HG03558 (cell line): ENCODE measurements at regions not wholly inside any gene's neighbourhood (a gene's known extent, or its start where the extent isn't known, plus 50 kb on each side); places are given as distances from the start of the nearest gene placed in this dataset.
"Not testable (repeated sequence)": the region's sequence is repeated elsewhere in the genome, so short reads cannot be mapped to it uniquely, and the experiment has no call there.

Experiments
- ATAC-seq: cut with Tn5 transposase; IDR thresholded peaks from one replicate; pipeline ENCODE4 v1.9.1; 2021; ENCODE audit warnings: moderate number of reproducible peaks; ENCODE audit not compliant: unreplicated experiment; ENCODE audit errors: extremely low read depth

DNA sequence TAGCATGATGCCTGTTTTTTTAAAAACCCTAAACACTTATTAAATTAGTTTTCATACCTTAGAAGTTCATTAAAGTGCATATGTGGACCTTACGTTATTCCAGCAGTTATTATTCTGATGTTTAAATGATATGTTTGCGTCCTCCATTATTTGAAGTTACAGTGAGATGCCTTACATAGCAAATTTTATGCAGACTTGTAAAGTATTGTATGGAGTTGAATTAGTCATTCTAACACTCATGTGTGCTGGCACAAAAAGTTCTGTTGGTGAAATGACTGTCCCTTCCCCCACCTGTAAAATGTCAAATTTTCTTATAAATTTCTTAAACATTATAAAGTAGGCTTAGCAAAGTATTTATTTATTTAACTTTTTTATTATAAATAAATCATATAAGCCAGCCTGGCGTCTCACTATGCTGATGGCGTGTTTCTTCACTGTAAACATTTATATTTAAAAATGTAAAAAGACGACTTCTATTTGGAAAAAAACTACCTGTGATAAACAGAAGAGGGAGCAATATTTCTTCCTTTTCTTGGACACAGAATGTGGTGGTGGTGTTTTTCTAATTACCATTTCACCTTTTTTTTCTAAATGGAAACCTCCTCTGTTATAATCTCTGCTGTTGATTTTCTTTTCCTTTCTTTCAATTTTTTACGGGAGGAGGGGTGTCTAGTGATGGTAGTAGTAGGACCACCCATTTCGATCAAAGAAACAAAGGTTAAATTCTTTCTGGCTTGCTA is 155.4 kb downstream of the RFPL4B start:
- ATAC-seq, result no peak

DNA sequence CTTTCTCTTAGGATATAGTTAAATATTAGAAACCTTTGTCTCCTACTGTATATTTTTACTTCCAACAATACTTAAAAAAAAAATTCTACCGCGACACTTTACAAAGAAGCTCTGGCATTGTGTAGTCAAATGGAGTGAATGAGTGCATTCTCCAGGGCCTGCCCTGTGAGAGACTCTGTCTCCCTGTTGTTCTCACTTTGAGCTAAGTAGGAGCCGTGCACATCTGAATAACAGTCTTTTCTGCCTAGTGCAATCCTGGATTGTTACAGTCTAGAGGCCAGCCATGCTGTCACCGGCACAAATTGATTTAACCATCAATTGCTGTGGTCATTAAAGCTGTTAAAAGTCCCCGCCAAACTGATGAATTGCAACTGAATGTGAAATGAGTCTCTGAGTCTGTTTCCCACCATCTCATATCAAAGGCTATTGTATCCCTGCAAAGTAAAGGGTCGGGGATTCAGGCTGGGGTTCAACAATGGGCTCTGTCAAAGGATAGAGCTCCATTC is 156.0 kb downstream of the RFPL4B start:
- no peak for ATAC-seq

DNA sequence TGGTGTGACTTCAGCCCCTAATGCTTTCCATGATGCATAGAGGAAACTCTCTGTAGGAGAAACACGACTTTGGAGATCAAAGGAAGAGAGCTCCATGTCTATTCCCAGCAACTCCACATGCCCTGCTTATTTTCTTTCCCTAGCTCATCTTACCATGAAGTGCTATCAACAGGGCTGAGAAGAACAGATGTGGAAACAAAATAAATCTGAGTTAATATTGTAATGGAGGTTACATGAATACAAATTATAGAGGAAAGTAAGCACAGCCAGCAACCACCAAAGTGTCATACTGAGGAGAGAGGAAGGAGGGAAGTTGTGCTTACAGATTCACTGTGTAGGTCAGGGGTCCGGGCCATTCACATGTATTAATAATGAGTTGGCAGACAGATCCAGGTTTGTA is 157.5 kb downstream of the RFPL4B start:
- ATAC-seq, result no peak

DNA sequence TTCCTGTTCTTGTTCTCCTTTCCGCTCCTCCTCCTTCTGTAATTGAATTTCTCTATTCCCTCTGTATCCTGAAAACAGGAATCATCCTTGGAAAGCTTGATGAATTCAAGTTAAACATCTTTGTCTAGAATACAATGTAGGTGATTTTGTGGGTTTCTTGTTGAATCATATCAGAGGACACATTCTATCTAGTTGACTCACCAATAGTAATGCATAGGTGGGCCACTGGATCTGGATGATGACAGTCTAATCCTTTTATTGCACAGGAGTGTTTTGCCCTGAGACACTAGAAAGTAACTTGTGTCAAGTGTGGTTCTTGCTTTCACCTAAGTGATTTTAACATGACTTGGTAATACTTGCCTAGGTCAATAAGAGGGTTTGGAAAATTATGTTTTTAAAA is 164.3 kb downstream of the RFPL4B start:
- ATAC-seq, result no peak

DNA sequence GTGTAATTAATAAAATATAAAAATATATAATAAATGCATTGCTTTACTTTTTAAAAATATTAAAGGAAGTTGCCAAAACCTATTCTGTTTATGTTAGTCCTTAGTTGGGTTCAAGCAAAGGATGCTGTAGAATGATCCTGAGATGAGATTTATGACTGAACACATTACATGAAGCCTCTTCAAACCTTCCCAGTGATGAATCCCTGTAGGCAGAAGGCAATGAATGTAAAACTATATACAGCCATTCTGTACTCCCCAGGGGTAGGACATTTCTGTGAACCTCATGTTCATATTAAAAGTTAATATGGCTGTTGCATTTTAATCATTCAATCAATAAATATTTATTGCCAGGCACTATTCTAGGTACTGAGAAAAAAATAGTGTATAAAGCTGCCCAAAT is 166.0 kb downstream of the RFPL4B start:
- ATAC-seq, result no peak

DNA sequence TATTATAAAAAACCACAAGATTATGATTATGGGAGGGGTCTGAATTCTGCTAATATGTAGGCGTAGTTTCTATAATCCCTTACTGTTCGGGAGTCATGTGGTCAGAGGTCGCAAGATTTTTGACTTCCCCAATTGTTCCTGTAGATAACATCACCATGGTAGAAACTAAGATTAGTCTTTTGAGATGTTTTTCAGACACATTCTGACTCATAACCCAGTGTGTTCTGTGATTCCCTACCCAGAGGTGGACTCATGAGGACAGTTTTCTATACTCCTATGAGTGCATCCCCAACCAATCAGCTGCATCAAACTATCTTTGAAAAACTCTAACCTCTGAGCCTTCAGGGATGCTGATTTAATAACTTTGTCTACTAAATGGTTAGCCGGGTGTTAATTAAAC is 175.5 kb downstream of the RFPL4B start:
- no peak for ATAC-seq

DNA sequence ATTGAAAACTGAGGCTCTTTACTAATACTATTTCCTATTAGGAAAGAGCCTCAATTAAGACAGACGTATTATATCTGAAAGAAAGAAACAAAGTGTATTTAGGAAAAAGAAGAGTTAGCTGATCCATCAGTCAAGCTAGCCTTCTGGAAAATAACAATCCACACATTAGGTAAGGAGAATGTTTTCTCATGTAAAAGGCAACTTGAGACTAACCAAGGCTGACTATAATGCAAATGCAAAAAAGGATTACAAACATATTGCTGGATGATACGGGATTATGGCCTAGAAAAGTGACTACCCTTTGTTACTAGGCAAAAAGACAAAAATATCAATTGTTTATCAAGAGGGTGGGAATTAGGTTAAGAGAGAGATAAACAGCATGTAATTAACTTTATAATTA is 176.9 kb downstream of the RFPL4B start:
- no peak for ATAC-seq

DNA sequence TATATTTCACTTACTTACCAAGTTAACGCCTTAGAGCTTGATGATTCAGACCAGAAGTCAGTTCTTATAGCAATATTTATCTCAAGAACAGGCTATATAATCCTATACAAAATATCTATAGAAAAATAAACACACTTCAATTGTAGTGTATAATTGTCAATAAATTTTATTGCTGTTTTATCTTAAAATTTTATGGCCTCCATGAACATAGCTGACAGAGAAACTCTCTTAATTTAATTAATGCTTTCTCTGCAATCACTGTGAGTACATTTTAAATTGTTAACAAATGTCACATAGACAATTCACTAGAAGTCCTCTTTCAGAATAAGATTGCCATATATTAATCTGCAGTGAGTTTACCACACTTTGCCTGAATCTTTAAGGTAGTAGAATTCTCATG is 178.6 kb downstream of the RFPL4B start:
- ATAC-seq, result no peak

DNA sequence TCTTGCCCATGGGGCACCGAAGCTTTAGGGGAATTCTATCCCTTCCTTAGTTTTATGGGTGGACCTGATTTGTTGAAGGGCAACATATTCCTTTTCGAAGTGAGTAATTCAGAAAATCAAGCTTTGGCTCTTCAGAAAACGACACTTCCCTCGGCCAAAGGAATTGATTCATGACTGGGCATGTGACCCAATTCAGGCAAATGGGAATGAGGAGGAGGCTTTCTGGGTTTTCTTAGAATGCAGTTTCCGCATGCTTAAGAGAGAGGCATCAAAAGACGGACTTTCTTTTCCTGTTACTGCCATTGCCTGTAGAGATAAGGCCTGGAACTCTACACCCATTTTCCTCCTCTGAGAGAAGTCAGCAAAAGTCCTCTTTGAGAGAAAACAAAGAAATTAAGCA is 179.5 kb downstream of the RFPL4B start:
- ATAC-seq, result no peak

DNA sequence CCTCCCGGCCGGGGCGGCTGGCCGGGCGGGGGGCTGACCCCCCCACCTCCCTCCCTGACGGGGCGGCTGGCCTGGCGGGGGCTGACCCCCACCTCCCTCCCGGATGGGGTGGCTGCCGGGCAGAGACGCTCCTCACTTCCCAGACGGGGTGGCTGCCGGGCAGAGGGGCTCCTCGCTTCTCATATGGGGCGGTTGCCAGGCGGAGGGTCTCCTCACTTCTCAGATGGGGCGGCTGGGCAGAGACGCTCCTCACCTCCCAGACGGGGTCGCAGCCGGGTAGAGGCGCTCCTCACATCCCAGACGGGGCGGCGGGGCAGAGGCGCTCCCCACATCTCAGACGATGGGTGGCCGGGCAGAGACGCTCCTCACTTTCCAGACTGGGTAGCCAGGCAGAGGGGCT is 181.2 kb downstream of the RFPL4B start:
- ATAC-seq, result not testable (repeated sequence)

DNA sequence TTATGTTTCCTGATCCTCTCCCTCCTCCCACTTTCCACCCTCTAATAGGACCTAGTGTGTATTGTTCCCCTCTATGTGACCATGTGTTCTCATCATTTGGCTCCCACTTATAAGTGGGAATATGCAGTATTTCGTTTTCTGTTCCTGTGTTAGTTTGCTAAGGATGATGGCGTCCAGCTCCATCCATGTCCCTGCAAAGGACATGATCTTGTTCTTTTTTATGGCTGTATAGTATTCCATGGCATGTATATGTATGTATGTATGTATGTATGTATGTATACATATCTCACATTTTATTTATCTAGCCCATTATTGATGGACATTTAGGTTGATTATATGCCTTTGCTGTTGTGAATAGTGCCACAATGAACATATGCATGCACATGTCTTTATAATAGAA is 188.7 kb downstream of the RFPL4B start:
- ATAC-seq, result no peak

DNA sequence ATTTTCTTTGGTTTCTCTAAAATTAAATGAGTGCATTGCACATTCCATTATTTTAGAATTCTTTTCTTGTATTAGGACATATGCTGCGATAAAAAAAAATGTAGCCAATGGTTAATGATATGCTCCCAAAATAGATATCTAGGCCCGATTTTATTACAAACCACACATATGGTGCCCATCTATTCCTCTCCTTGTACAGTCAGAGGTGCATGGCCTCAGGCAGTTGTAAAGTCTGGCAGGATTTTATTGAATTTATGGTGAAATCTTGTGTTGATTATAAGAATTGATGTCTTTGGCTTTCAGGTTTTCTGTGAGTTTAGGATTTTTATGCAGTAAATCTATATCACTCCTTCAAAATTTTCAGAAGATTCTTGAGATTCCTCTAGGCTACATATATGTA is 192.2 kb downstream of the RFPL4B start:
- no peak for ATAC-seq

DNA sequence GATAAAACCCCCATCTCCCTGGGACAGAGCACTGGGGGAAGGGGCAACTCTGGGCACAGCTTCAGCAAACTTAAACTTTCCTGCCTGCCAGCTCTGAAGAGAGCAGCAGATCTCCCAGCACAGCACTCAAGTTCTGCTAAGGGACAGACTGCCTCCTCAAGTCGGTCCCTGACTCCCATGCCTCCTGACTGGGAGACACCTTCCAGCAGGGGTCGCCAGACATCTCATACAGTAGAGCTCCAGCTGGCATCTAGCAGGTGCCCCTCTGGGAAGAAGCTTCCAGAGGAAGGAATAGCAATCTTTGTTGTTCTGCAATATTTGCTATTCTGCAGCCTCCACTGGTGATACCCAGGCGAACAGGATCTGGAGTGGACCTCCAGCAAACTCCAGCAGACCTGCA is 194.7 kb downstream of the RFPL4B start:
- not testable (repeated sequence) for ATAC-seq

DNA sequence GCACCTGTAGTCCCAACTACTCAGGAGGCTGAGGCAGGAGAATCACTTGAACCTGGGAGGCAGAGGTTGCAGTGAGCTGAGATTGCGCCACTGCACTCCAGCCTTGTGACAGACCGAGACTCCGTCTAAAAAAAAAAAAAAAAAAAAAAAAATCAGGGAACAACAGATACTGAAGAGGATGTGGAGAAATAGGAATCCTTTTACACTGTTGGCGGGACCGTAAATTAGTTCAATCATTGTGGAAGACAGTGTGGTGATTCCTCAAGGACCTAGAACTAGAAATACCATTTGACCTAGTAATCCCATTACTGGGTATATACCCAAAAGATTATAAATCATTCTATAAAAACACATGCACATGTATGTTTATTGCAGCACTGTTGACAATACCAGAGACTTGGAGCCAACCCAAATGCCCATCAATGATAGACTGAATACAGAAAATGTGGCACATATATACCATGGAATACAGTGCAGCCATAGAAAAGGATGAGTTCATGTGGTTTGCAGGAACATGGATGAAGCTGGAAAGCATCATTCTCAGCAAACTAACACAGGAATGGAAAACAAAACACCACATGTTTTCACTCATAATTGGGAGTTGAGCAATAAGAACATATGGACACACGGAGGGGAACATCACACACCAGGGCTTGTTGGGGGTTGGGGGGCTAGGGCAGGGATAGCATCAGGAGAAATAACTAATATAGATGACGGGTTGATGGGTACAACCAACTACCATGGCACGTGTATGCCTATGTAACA is 200.4 kb downstream of the RFPL4B start:
- ATAC-seq, result not testable (repeated sequence)

DNA sequence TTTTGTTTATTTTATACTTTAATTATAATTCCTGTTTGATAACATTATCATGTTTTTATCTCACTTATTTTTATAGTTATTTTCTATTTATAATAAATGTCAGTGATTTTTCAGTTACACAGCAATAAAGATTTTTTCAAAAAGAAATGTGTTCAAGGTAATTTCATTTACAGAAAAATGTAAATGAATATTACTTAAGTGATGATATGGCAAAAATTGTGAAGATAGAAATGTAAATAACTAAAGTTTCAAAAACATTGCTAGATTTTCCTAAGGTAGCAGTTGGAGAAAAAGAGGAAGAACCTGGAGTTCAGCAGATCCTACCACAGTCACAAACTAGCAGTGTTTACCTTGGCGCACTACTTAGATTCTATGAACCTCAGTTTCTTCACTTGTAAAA is 202.6 kb downstream of the RFPL4B start:
- no peak for ATAC-seq

DNA sequence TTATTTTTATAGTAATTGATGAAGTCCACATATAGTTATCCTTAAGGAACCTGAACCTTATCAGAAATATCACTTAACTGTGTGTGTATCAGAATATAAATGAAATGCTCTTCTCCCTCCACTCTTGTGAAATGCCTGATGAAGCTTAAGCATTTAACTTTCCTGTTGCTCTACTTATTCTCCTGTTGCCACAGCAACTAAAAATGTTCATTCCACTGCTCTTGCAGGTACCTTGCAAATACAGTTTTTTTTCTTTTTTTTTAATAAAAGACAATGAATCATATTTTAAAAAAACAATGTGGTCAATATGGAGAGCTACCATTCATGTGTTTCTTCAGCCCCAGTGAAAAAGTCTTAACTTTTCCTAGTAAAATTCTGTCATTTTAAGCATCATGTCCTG is 210.3 kb downstream of the RFPL4B start:
- ATAC-seq, result no peak

DNA sequence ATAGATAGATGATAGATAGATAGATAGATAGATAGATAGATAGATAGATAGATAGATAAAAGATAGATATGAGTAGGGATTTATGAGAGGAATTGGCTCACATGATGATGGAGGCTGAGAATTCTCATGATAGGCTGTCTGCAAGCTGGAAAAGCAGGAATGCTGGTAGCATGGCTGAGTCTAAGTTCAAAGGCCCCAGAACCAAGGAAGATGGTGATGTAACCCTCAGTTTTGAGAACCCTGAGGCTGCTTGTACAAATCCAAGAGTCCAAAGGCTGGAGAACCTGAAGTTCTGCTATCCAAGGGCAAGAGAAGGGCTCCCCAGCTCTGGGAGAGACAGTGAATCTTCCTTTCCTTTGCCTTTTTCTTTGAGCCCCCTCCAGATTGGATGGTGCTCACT is 210.8 kb downstream of the RFPL4B start:
- no peak for ATAC-seq

DNA sequence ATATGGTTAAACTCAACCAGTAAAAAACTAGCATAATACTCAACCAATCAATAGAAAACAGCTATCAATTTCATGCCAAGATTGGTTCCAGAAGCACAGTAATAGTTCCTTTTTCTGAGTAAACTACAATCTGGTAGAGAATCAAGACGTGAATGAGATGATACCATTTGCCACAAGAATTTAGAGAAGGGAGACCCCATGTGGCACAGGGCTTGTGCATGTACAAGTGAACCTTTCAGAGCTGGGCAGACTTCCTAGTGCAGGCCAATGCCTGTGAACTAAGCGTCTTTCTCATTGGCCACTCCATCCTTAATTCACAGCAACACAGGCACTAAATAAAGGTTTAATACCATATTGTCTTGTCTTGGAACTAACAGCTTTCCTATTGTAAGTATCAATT is 213.5 kb downstream of the RFPL4B start:
- no peak for ATAC-seq

DNA sequence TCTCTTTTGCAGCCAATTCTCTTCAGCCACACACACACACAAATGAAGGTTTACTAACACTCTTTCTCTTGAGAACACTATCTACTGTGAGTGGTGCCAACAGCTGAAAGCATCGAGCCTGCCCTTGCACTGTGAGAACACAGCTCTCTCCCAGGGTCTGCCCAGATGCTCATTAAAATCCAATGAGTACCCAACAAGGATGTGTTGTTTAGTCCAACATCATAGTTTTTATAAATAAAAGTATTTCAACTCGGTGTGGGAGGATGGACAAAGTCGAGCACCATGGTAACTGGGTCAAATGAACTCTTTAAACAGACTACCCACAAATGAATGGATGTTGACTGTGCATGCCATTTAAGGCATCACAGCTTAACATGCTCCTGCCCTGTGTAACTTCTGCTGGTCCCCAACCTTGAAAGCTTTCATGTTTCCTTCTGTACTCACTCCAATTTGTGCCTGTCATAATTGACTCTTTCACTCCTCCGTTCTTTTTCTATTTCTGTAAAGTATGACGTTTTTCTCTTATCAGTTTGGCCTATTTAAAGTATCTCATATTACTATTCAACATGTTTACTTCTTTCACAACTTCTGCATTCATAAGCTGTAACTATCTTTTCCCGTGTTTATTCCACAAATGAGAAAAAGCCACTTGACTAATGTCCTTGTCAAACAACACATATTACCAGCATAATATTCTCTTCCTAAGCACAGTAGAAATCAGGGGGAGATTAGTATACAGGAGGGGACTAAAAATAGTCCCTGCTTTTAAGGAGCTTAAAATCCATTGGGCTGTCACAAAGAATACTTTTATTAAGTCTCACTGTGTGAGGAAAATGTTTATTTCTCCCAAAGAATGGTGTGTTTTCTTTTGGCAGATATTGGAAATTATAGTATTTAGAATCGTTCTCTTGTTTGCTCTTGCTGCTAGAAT is 215.4 kb downstream of the RFPL4B start:
- no peak for ATAC-seq

DNA sequence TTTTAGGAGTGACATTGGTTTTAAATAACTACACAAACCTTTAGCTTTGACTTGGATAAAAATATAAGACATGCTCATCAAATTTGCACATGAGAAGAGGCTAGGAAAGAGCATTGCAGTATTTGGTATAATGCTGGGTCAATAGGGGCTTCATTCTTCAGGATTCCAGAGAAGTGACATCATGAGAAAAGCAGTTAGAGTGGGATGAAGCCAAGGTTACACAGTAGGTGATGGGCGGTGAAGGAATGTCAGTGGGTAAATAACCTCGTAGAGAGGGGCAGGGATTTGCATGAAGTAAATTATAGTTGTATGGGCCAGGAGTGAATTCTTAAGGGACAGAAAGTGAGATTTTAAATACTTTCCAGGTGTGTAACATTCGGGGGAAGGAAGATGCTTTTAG is 216.2 kb downstream of the RFPL4B start:
- no peak for ATAC-seq

DNA sequence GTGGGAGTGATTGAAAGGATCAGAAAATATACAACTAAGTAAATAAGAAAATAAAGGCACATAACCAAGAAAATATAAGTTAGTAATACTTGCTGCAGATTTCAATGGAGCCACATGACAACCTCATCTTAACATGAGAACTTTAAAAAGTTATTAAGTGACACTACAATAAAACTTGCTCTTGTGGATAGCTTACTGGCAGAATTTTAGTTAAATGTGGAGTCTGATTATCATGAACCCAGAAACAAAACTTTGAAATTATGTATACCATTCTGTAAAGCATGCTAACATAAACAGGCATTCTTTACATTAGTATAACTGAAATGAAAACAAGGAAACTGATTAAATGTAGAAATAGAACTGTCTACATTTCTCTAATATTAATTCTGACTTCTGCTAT is 220.9 kb downstream of the RFPL4B start:
- ATAC-seq, result no peak
